Trophoblast cell (in vitro differentiated cells and primary cell): ENCODE measurements at regions not wholly inside any gene's neighbourhood (a gene's known extent, or its start where the extent isn't known, plus 50 kb on each side); places are given as distances from the start of the nearest gene placed in this dataset.

ENCODE experiments used
- DNase-seq, 2 donors: peaks; one replicate each; pipeline ENCODE4 v3.0.0-alpha.2; 2016
- H2AFZ ChIP-seq: 2 replicates; pipeline ENCODE4 v1.6.1; 2013; ENCODE audit warnings: low read length, moderate library complexity, mild to moderate bottlenecking; ENCODE audit not compliant: insufficient read depth, poor library complexity
- H2AK5ac ChIP-seq: 2 replicates; pipeline ENCODE4 v1.6.1; 2013; ENCODE audit warnings: mild to moderate bottlenecking, low read length
- H2BK120ac ChIP-seq: 2 replicates; pipeline ENCODE4 v1.6.1; 2013; ENCODE audit warnings: low read length, mild to moderate bottlenecking, moderate library complexity; ENCODE audit not compliant: insufficient read depth, poor library complexity
- H2BK12ac ChIP-seq: 2 replicates; pipeline ENCODE4 v1.6.1; 2013; ENCODE audit warnings: mild to moderate bottlenecking, low read length, moderate library complexity
- H2BK5ac ChIP-seq: 2 replicates; pipeline ENCODE4 v1.6.1; 2013; ENCODE audit warnings: low read length, low read depth, moderate library complexity, mild to moderate bottlenecking; ENCODE audit not compliant: poor library complexity
- H3K14ac ChIP-seq: 2 replicates; pipeline ENCODE4 v1.6.1; 2013; ENCODE audit warnings: mild to moderate bottlenecking, low read length
- H3K18ac ChIP-seq: 2 replicates; pipeline ENCODE4 v1.6.1; 2013; ENCODE audit warnings: mild to moderate bottlenecking, low read length
- H3K23ac ChIP-seq: 2 replicates; pipeline ENCODE4 v1.6.1; 2013; ENCODE audit warnings: low read length
- H3K27ac ChIP-seq: 2 replicates; pipeline ENCODE4 v1.5.1; 2013; ENCODE audit warnings: low read depth, mild to moderate bottlenecking, inconsistent platforms, low read length, moderate library complexity
- H3K27me3 ChIP-seq: 2 replicates; pipeline ENCODE4 v1.6.1; 2013; ENCODE audit warnings: inconsistent platforms, mild to moderate bottlenecking, low read length, moderate library complexity; ENCODE audit not compliant: insufficient read depth
- H3K36me3 ChIP-seq, 2 experiments: 1 replicate in 1 of 2; 2 replicates in 1 of 2; pipeline ENCODE4 v1.6.1; 2013; ENCODE audit warnings: low read length in 2 of 2, mild to moderate bottlenecking in 2 of 2, moderate library complexity in 1 of 2; ENCODE audit not compliant: insufficient read depth in 2 of 2, control insufficient read depth in 1 of 2
- H3K4ac ChIP-seq: 2 replicates; pipeline ENCODE4 v1.6.1; 2013; ENCODE audit warnings: low read depth, mild to moderate bottlenecking, low read length, moderate library complexity
- H3K4me1 ChIP-seq, 2 experiments: 1 replicate in 1 of 2; 2 replicates in 1 of 2; pipeline ENCODE4 v1.6.1; 2013; ENCODE audit warnings: low read length in 2 of 2, mild to moderate bottlenecking in 2 of 2, moderate library complexity in 1 of 2; ENCODE audit not compliant: insufficient read depth in 2 of 2, control insufficient read depth in 1 of 2
- H3K4me2 ChIP-seq: 2 replicates; pipeline ENCODE4 v1.6.1; 2013; ENCODE audit warnings: inconsistent platforms, mild to moderate bottlenecking, low read length, moderate library complexity
- H3K4me3 ChIP-seq: 2 replicates; pipeline ENCODE4 v1.5.1; 2013; ENCODE audit warnings: mild to moderate bottlenecking, low read depth, low read length, inconsistent platforms
- H3K79me1 ChIP-seq: one replicate; pipeline ENCODE4 v1.6.1; 2013; ENCODE audit warnings: low read length
- H3K79me2 ChIP-seq: 2 replicates; pipeline ENCODE4 v1.6.1; 2013; ENCODE audit warnings: low read length, mild to moderate bottlenecking; ENCODE audit not compliant: control insufficient read depth, insufficient read depth, poor library complexity
- H3K9ac ChIP-seq: 2 replicates; pipeline ENCODE4 v1.6.1; 2013; ENCODE audit warnings: mild to moderate bottlenecking, low read length
- H3K9me3 ChIP-seq: 2 replicates; pipeline ENCODE4 v1.6.1; 2013; ENCODE audit warnings: low read depth, mild to moderate bottlenecking, control low read depth, inconsistent platforms, low read length; ENCODE audit not compliant: insufficient read depth
- H4K12ac ChIP-seq: 2 replicates; pipeline ENCODE4 v1.6.1; 2013; ENCODE audit warnings: low read depth, mild to moderate bottlenecking, low read length, moderate library complexity
- H4K8ac ChIP-seq: 2 replicates; pipeline ENCODE4 v1.6.1; 2013; ENCODE audit warnings: low read depth, mild to moderate bottlenecking, low read length, moderate library complexity
- H4K91ac ChIP-seq: one replicate; pipeline ENCODE4 v1.6.1; 2013; ENCODE audit warnings: low read depth, mild to moderate bottlenecking, low read length, moderate library complexity
- WGBS: extraction: QIAGEN DNeasy Blood & Tissue Kit; methylation state at CpG from one replicate; pipeline ENCODE4 v1.1.7; 2013; ENCODE audit warnings: missing lambda C conversion rate; ENCODE audit not compliant: insufficient read length, insufficient coverage; ENCODE audit errors: extremely low coverage; 5-methylcytosine and 5-hydroxymethylcytosine counted together

GRCh38 chr4:141804836-141805235, 168.5 kb downstream of the IL15 start:
- no CpG with 5 or more reads among the region's 1 CpG for WGBS
- Histone ChIP-seq H3K4me2 (no peak overlapping the region), H2AFZ (no peak overlapping the region), H3K9ac (no peak overlapping the region), H4K12ac (no peak overlapping the region), H2BK120ac (no peak overlapping the region), H3K4ac (no peak overlapping the region), H3K9me3 (no peaks in the 10 kb centered on the region), H3K18ac (no peak overlapping the region), H3K79me2 (no peaks in the 10 kb centered on the region), H2BK5ac (no peak overlapping the region), H3K4me3 (no peak overlapping the region), H3K23ac (no peak overlapping the region), H2AK5ac (no peak overlapping the region), H3K27ac (no peak overlapping the region), H2BK12ac (no peak overlapping the region), H3K14ac (no peak overlapping the region), H3K36me3 (no peaks in the 10 kb centered on the region), H4K91ac (no peak overlapping the region), H4K8ac (no peak overlapping the region), H3K27me3 (no peaks in the 10 kb centered on the region), H3K79me1 (no peaks in the 10 kb centered on the region), H3K4me1 (no peaks in the 10 kb centered on the region)
- DNase-seq: no peak

GRCh38 chr4:141807103-141807891, 170.9 kb downstream of the IL15 start:
- H2BK5ac ChIP-seq: no peak overlapping the region
- H2AK5ac ChIP-seq: no peak overlapping the region
- H3K36me3 ChIP-seq: no peaks in the 10 kb centered on the region
- no peak overlapping the region for H3K4me2 ChIP-seq
- no peak overlapping the region for H4K8ac ChIP-seq
- H3K79me1 ChIP-seq: no peaks in the 10 kb centered on the region
- H2AFZ ChIP-seq: no peak overlapping the region
- H3K14ac ChIP-seq: no peak overlapping the region
- no peak overlapping the region for H4K12ac ChIP-seq
- no peak for DNase-seq
- no peak overlapping the region for H3K27ac ChIP-seq
- no peaks in the 10 kb centered on the region for H3K79me2 ChIP-seq
- no peak overlapping the region for H4K91ac ChIP-seq
- H3K9ac ChIP-seq: no peak overlapping the region
- H3K23ac ChIP-seq: no peak overlapping the region
- WGBS: no CpG with 5 or more reads among the region's 4 CpGs
- H2BK120ac ChIP-seq: no peak overlapping the region
- no peak overlapping the region for H3K18ac ChIP-seq
- no peak overlapping the region for H3K4ac ChIP-seq
- no peak overlapping the region for H3K4me3 ChIP-seq
- H3K27me3 ChIP-seq: no peaks in the 10 kb centered on the region
- no peak overlapping the region for H2BK12ac ChIP-seq
- H3K4me1 ChIP-seq: no peaks in the 10 kb centered on the region
- H3K9me3 ChIP-seq: no peaks in the 10 kb centered on the region

GRCh38 chr4:141810038-141810711, 173.8 kb downstream of the IL15 start:
- Histone ChIP-seq H2BK12ac (no peak overlapping the region), H4K12ac (no peak overlapping the region), H2AFZ (no peak overlapping the region), H3K4ac (no peak overlapping the region), H2AK5ac (no peak overlapping the region), H3K79me1 (no peaks in the 10 kb centered on the region), H3K18ac (no peak overlapping the region), H3K4me3 (no peak overlapping the region), H3K36me3 (no peaks in the 10 kb centered on the region), H3K27me3 (no peaks in the 10 kb centered on the region), H3K4me1 (no peaks in the 10 kb centered on the region), H4K91ac (no peak overlapping the region), H3K79me2 (no peaks in the 10 kb centered on the region), H2BK120ac (no peak overlapping the region), H3K14ac (no peak overlapping the region), H3K27ac (no peak overlapping the region), H3K9ac (no peak overlapping the region), H2BK5ac (no peak overlapping the region), H3K4me2 (no peak overlapping the region), H3K9me3 (no peaks in the 10 kb centered on the region), H3K23ac (no peak overlapping the region), H4K8ac (no peak overlapping the region)
- no peak for DNase-seq
- no CpG with 5 or more reads among the region's 5 CpGs for WGBS

DNA sequence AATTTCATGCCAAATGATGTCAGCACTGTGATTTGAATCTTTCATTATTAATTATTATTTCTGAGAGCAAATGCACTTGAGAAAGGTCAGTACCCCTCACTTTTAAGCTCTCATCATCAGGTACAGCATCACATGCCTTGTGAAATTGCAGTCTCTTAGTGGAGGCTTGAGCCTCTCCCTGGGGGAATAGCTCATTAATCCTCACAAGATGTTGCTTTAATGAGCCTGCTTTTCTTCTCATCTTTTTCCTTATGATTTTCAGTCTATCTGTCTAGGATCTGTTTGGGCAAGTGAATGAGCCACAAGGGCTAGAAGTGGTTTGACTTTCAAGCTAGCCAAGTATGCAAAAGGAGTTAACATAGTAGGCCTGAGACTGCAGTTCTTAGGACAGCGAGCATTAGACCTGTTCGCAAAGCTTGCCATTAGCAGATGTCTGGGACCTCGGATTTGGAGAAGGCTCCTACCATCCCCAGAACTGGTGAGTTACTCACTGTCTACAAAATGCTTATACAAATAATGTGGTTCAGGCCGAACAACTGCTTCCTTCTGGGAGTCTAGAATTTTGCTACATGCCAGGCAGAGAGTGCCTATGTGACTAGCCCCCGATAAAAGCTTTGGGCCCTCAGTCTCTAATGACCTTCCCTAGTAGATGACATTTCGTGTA, 174.5 kb downstream of the IL15 start:
- Histone ChIP-seq H3K9me3 (no peaks in the 10 kb centered on the region), H3K14ac (no peak overlapping the region), H3K4me3 (no peak overlapping the region), H3K4me2 (no peak overlapping the region), H2AFZ (no peak overlapping the region), H3K79me2 (no peaks in the 10 kb centered on the region), H2AK5ac (no peak overlapping the region), H3K9ac (no peak overlapping the region), H4K8ac (no peak overlapping the region), H3K4ac (no peak overlapping the region), H2BK5ac (no peak overlapping the region), H3K27me3 (no peaks in the 10 kb centered on the region), H3K36me3 (no peaks in the 10 kb centered on the region), H2BK120ac (no peak overlapping the region), H3K27ac (no peak overlapping the region), H3K4me1 (no peaks in the 10 kb centered on the region), H4K12ac (no peak overlapping the region), H2BK12ac (no peak overlapping the region), H3K23ac (no peak overlapping the region), H4K91ac (no peak overlapping the region), H3K79me1 (no peaks in the 10 kb centered on the region), H3K18ac (no peak overlapping the region)
- WGBS: no CpG with 5 or more reads among the region's 6 CpGs
- no peak for DNase-seq
